ENCODE measurements at regions not wholly inside any gene's neighbourhood (a gene's known extent, or its start where the extent isn't known, plus 50 kb on each side); places are given as distances from the start of the nearest gene placed in this dataset.

DNA sequence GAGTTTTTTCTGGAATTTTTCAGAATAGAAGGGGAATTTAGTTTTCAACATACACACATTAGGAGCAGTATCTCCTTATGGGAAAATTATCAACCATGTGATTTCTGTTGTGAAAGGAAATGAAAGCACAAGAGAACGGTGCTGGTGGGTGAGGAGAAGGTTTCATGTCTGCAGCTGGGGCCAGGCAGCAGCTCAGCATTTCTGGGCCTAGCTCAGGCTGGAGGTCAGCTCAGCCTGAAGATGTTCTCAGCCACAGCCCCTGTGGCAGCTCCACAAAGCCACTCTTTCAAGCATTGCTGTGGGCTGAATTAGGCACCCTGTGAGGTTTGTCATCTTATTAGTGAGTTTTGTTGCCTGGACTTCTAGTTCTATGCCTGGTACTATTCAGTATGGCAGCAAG, 90.3 kb downstream of the DIRAS2 start:
- H3K27ac ChIP-seq (ENCODE audit: low read depth, low read length, poor library complexity, severe bottlenecking) = no peak overlapping the region
- H3K36me3 ChIP-seq (ENCODE audit: insufficient read depth, low read length) = no peaks in the 10 kb centered on the region
- TF ChIP-seq CTCF (IDR thresholded peaks at IDR 0.05; ENCODE audit: low read length) = no peak
- no peak for TF ChIP-seq EZH2 (IDR thresholded peaks at IDR 0.05; ENCODE audit: borderline replicate concordance, low read length)
- no peaks in the 10 kb centered on the region for H3K27me3 ChIP-seq (ENCODE audit: insufficient read depth, low read length)
- no peaks in the 10 kb centered on the region for H3K9me3 ChIP-seq (ENCODE audit: low read length)
- H3K4me2 ChIP-seq (ENCODE audit: low read length) = no peak overlapping the region
- no peaks in the 10 kb centered on the region for H3K79me2 ChIP-seq (ENCODE audit: insufficient read depth, low read length)
- H2AFZ ChIP-seq (ENCODE audit: low read length) = no peak overlapping the region
- H3K9ac ChIP-seq (ENCODE audit: low read length) = no peak overlapping the region
- H3K9me2 ChIP-seq (ENCODE audit: low read depth, low read length) = no peaks in the 10 kb centered on the region
- H3K4me1 ChIP-seq (ENCODE audit: insufficient read depth, low read length, severe bottlenecking) = no peaks in the 10 kb centered on the region
- no peaks in the 10 kb centered on the region for H4K20me1 ChIP-seq (ENCODE audit: insufficient read depth, low read length)
- no peak overlapping the region for H3K4me3 ChIP-seq (ENCODE audit: low read depth, low read length, poor library complexity, severe bottlenecking)
- H3F3A ChIP-seq (ENCODE audit: insufficient read depth, low read length) = no peaks in the 10 kb centered on the region

GRCh38 chr9:90555351-90556057, 87.1 kb downstream of the DIRAS2 start:
- no peaks in the 10 kb centered on the region for H3K27me3 ChIP-seq (ENCODE audit: insufficient read depth, low read length)
- H3F3A ChIP-seq (ENCODE audit: insufficient read depth, low read length) = no peaks in the 10 kb centered on the region
- no peaks in the 10 kb centered on the region for H3K4me1 ChIP-seq (ENCODE audit: insufficient read depth, low read length, severe bottlenecking)
- H3K79me2 ChIP-seq (ENCODE audit: insufficient read depth, low read length) = no peaks in the 10 kb centered on the region
- H3K9me2 ChIP-seq (ENCODE audit: low read depth, low read length) = no peaks in the 10 kb centered on the region
- no peaks in the 10 kb centered on the region for H3K9me3 ChIP-seq (ENCODE audit: low read length)
- H3K36me3 ChIP-seq (ENCODE audit: insufficient read depth, low read length) = no peaks in the 10 kb centered on the region
- H3K27ac ChIP-seq (ENCODE audit: low read depth, low read length, poor library complexity, severe bottlenecking) = no peak overlapping the region
- H3K9ac ChIP-seq (ENCODE audit: low read length) = no peak overlapping the region
- H2AFZ ChIP-seq (ENCODE audit: low read length) = no peak overlapping the region
- H4K20me1 ChIP-seq (ENCODE audit: insufficient read depth, low read length) = no peaks in the 10 kb centered on the region
- TF ChIP-seq EZH2 (IDR thresholded peaks at IDR 0.05; ENCODE audit: borderline replicate concordance, low read length) (no peak), CTCF (IDR thresholded peaks at IDR 0.05; ENCODE audit: low read length) (no peak)
- H3K4me2 ChIP-seq (ENCODE audit: low read length) = no peak overlapping the region
- H3K4me3 ChIP-seq (ENCODE audit: low read depth, low read length, poor library complexity, severe bottlenecking) = no peak overlapping the region

- Histone ChIP-seq H3K27ac (ENCODE audit: low read depth, low read length, poor library complexity, severe bottlenecking) (no peak overlapping the region), H3K27me3 (ENCODE audit: insufficient read depth, low read length) (no peaks in the 10 kb centered on the region), H3K4me1 (ENCODE audit: insufficient read depth, low read length, severe bottlenecking) (no peaks in the 10 kb centered on the region), H4K20me1 (ENCODE audit: insufficient read depth, low read length) (no peaks in the 10 kb centered on the region), H3K79me2 (ENCODE audit: insufficient read depth, low read length) (no peaks in the 10 kb centered on the region), H2AFZ (ENCODE audit: low read length) (no peak overlapping the region), H3K9me3 (ENCODE audit: low read length) (no peaks in the 10 kb centered on the region), H3K4me2 (ENCODE audit: low read length) (no peak overlapping the region), H3F3A (ENCODE audit: insufficient read depth, low read length) (no peaks in the 10 kb centered on the region), H3K9me2 (ENCODE audit: low read depth, low read length) (no peaks in the 10 kb centered on the region), H3K4me3 (ENCODE audit: low read depth, low read length, poor library complexity, severe bottlenecking) (no peak overlapping the region), H3K9ac (ENCODE audit: low read length) (no peak overlapping the region), H3K36me3 (ENCODE audit: insufficient read depth, low read length) (no peaks in the 10 kb centered on the region)
- TF ChIP-seq EZH2 (IDR thresholded peaks at IDR 0.05; ENCODE audit: borderline replicate concordance, low read length) (no peak), CTCF (IDR thresholded peaks at IDR 0.05; ENCODE audit: low read length) (no peak)
These were observed 85.5 kb downstream of the DIRAS2 start for GRCh38 chr9:90556897-90557675.

All from OCI-LY1 (cell line).